Neural cell (in vitro differentiated cells): ENCODE measurements at regions not wholly inside any gene's neighbourhood (a gene's known extent, or its start where the extent isn't known, plus 50 kb on each side); places are given as distances from the start of the nearest gene placed in this dataset.

ENCODE experiments used
- CTCF ChIP-seq: fragments of 450-650 bp; IDR thresholded peaks from 2 replicates; pipeline ENCODE4 v1.5.1; 2014; ENCODE audit warnings: antibody characterized with exemption, mild to moderate bottlenecking, moderate library complexity; ENCODE audit not compliant: poor library complexity, severe bottlenecking
- EZH2 ChIP-seq: fragments of 200-600, 300-800 bp; shearing (Covaris generic), sonication (generic); IDR thresholded peaks from 2 replicates; pipeline ENCODE4 v1.6.1; 2014; ENCODE audit warnings: antibody characterized with exemption, low read length, borderline replicate concordance, mild to moderate bottlenecking; ENCODE audit not compliant: insufficient read depth, poor library complexity, severe bottlenecking
- POLR2AphosphoS5 ChIP-seq: IDR thresholded peaks from 2 replicates; pipeline ENCODE4 v1.6.1; 2012
- SMC3 ChIP-seq: fragments of 450-650 bp; conservative IDR thresholded peaks from 2 replicates; pipeline ENCODE4 v1.6.1; 2014; ENCODE audit warnings: antibody characterized with exemption, mild to moderate bottlenecking, moderate library complexity; ENCODE audit not compliant: poor library complexity

GRCh38 chr9:31232485-31232884 is 1152.0 kb upstream of the ACO1 start:
- TF ChIP-seq EZH2 = no peak
- TF ChIP-seq CTCF = no peak
- no peak for TF ChIP-seq POLR2AphosphoS5
- TF ChIP-seq SMC3 = no peak
